Astrocyte of the cerebellum (primary cell): ENCODE measurements at regions not wholly inside any gene's neighbourhood (a gene's known extent, or its start where the extent isn't known, plus 50 kb on each side); places are given as distances from the start of the nearest gene placed in this dataset.
"Not testable (repeated sequence)": the region's sequence is repeated elsewhere in the genome, so short reads cannot be mapped to it uniquely, and the experiment has no call there.

Source experiments
- DNase-seq: peaks from one replicate; pipeline ENCODE4 v3.0.0-alpha.2; 2011; ENCODE audit warnings: low read depth
- H3K4me3 ChIP-seq: 2 replicates; pipeline ENCODE4 v1.5.1; 2011; ENCODE audit warnings: mild to moderate bottlenecking, low read depth, low read length, moderate library complexity
- in situ Hi-C: cut with HindIII; loops from 2 replicates; pipeline ENCODE4 v1.10.0; 2017; ENCODE audit warnings: low sequenced_read_pairs
- TF ChIP-seq, protein P1 (sequence below): IDR thresholded peaks from 2 replicates; pipeline ENCODE4 v1.5.1; 2012; ENCODE audit warnings: low read length, low read depth, moderate library complexity, mild to moderate bottlenecking; ENCODE audit errors: missing control alignments

DNA sequence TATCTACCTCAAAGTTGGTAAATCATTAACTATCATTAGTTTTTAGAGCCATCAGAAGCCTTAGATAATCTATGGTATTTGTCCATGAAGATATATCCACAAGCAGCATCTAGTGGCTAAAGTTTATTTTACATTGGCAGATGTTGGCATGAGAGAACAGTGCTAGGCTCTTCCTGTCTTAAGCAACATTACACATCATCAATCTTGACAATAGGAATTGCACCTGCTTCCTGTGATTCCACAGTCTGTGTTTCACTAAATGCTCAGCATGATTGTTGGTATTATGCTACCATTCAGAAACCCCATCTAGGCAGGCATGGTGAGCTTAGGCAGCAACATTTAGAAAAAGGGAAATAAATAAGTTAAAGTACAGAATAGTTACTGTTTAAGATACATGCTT, 246.6 kb downstream of the SLCO4C1 start:
- TF ChIP-seq, protein P1, sequence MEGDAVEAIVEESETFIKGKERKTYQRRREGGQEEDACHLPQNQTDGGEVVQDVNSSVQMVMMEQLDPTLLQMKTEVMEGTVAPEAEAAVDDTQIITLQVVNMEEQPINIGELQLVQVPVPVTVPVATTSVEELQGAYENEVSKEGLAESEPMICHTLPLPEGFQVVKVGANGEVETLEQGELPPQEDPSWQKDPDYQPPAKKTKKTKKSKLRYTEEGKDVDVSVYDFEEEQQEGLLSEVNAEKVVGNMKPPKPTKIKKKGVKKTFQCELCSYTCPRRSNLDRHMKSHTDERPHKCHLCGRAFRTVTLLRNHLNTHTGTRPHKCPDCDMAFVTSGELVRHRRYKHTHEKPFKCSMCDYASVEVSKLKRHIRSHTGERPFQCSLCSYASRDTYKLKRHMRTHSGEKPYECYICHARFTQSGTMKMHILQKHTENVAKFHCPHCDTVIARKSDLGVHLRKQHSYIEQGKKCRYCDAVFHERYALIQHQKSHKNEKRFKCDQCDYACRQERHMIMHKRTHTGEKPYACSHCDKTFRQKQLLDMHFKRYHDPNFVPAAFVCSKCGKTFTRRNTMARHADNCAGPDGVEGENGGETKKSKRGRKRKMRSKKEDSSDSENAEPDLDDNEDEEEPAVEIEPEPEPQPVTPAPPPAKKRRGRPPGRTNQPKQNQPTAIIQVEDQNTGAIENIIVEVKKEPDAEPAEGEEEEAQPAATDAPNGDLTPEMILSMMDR, result no peak
- in situ Hi-C loops, result no loop called here

DNA sequence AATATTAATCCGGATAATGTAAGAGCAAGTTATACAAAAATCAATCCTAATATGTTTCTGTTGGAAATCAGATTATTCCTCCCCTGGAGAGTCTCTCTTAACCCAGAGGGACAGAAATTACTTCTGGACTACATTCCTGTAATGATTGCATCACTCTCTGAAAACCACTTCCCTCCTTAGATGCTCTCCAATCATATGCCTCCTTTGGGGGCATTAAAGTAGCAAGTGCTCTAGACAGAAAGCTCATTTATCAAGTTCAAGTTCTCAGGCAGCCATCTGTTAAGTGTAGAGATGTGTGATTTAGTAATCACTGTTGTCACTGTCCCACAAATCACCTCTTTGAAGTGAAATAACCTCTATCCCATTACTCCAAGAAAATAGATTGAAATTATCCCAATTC, 247.1 kb downstream of the SLCO4C1 start:
- TF ChIP-seq, protein P1, result no peak
- no peak overlapping the region for H3K4me3 ChIP-seq
- DNase-seq, result no peak
- in situ Hi-C loops, result no loop called here

More for the DNA sequence above, 246.6 kb downstream of the SLCO4C1 start:
- DNase-seq, result no peak
- no peak overlapping the region for H3K4me3 ChIP-seq

DNA sequence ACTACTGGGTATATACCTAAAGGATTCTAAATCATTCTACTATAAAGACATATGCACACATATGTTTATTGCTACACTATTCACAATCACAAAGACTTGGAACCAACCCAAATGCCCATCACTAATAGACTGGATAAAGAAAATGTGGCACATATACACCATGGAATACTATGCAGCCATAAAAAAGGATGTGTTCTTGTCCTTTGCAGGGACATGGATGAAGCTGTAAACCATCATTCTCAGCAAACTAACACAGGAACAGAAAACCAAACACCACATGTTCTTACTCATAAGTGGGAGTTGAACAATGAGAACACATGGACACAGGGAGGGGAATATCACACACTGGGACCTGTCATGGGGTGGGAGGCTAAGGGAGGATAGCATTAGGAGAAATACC, 249.0 kb downstream of the SLCO4C1 start:
- H3K4me3 ChIP-seq, DNase-seq, in situ Hi-C loops: not testable (repeated sequence)

DNA sequence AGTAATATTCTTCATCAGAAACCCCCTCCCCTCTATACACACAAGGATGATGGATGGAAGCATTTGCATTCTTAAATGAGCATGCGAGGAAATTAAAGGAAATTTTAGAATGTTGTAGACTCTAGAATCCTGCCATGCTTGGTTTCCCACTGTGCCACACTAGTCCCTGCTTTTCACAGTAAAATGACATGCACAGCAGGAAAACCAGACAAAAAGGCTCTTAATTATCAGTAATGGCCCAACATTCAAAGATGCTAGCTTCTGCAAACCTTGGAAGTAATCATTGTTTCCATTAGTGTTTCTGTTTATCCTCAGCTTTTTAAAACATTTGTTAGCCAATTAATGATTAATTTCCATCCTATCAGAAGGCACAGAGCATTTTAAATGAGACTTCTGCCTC, 255.8 kb downstream of the SLCO4C1 start:
- in situ Hi-C loops, result no loop called here
- no peak for DNase-seq
- H3K4me3 ChIP-seq, result no peak overlapping the region
- TF ChIP-seq, protein P1, result no peak

DNA sequence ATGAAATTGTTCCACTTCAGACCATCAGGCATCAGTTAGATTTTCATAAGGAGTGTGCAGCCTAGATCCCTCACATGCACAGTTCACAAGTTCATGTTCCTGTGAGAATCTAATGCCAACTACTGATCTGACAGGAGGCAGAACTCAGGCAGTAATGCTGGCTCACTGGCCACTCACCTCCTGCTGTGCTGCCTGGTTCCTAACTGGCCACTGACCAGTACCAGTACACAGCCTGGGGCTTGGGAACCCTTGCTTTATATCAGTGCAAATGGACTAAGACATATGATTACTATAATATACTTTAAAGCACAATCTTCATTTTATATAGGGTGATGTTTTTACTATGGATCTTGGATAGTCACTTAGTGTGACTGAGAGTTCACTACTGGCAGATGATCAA, 259.2 kb downstream of the SLCO4C1 start:
- TF ChIP-seq, protein P1, result no peak
- in situ Hi-C loops, result no loop called here
- H3K4me3 ChIP-seq, result no peak overlapping the region
- no peak for DNase-seq

DNA sequence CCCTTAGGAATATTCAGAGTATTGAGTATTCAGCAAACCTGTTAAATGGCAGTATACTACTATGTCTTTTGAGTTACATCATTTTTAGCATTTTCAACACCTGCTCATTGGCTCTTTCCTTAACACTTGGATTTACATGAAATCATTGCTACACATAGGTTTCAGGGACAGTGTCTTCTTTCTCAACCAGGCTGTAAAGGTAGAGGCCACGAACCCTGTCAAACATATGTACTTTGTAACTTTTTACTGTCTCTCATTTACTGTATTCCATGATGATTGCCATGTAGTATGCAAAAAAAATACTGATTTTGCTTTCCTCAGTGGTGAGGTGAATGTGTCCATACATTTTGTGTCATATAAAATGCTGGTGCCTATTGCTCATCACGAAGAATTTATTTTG, 264.4 kb downstream of the SLCO4C1 start:
- no peak overlapping the region for H3K4me3 ChIP-seq
- in situ Hi-C loops, result no loop called here
- no peak for DNase-seq
- TF ChIP-seq, protein P1, result no peak

DNA sequence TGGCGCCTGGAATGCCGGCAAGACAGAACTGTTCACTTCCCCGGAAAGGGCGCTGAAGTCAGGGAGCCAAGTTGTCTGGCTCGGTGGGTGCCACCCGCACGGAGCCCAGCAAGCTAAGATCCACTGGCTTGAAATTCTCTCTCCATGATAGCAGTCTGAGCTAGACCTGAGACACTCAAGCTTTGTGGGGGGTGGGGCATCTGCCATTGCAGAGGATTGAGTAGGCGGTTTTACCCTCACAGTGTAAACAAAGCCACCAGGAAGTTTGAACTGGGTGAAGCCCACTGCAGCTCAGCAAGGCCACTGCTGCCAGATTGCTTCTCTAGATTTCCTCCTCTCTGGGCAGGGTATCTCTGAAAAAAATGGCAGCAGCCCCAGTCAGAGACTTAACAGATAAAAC, 277.4 kb downstream of the SLCO4C1 start:
- DNase-seq, result no peak
- TF ChIP-seq, protein P1, result no peak
- H3K4me3 ChIP-seq, result no peak overlapping the region
- in situ Hi-C loops, result no loop called here
